ENCODE measurements at regions not wholly inside any gene's neighbourhood (a gene's known extent, or its start where the extent isn't known, plus 50 kb on each side); places are given as distances from the start of the nearest gene placed in this dataset.
"Not testable (repeated sequence)": the region's sequence is repeated elsewhere in the genome, so short reads cannot be mapped to it uniquely, and the experiment has no call there.

DNA sequence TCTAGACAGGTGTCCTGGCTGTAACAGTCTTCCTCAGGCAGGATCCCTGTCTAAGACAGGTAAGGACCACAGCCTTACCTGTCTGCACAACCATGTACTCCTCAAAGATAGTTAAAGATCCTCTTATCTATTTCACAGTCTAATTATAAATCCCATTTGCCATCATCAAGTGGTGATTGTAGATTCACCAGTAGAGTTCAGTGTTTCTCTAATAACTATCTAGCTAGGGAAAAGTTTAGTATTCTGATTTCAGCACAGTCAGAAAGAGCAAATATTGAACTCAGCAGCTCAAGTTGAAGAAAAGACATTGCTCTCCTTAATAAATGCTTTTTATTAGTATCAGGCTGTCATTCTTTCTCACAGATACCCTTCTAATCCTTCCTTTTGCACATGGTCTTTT, 1305.5 kb upstream of the NXPH2 start:
- no peaks in the 10 kb centered on the region for H3K9me3 ChIP-seq (ENCODE audit: low read length)
- ATAC-seq (peak; percentile 73), DNase-seq (peak; percentile 40)
- BruUV-seq (replicated peaks), result no TSS peak
- H2AFZ ChIP-seq (ENCODE audit: low read length), result no peak overlapping the region
- no peak overlapping the region for H3K4me3 ChIP-seq (ENCODE audit: low read length)
- H3K9ac ChIP-seq (ENCODE audit: low read length), result no peak overlapping the region
- no peaks in the 10 kb centered on the region for H3K4me1 ChIP-seq (ENCODE audit: insufficient read depth, low read length)
- TF ChIP-seq EZH2 (IDR thresholded peaks at IDR 0.05; ENCODE audit: low read length, unreplicated experiment) (no peak), EZH2phosphoT487 (IDR thresholded peaks at IDR 0.05; ENCODE audit: borderline replicate concordance, low read length) (no peak)
- TF ChIP-seq, protein P1, sequence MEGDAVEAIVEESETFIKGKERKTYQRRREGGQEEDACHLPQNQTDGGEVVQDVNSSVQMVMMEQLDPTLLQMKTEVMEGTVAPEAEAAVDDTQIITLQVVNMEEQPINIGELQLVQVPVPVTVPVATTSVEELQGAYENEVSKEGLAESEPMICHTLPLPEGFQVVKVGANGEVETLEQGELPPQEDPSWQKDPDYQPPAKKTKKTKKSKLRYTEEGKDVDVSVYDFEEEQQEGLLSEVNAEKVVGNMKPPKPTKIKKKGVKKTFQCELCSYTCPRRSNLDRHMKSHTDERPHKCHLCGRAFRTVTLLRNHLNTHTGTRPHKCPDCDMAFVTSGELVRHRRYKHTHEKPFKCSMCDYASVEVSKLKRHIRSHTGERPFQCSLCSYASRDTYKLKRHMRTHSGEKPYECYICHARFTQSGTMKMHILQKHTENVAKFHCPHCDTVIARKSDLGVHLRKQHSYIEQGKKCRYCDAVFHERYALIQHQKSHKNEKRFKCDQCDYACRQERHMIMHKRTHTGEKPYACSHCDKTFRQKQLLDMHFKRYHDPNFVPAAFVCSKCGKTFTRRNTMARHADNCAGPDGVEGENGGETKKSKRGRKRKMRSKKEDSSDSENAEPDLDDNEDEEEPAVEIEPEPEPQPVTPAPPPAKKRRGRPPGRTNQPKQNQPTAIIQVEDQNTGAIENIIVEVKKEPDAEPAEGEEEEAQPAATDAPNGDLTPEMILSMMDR (conservative IDR thresholded peaks at IDR 0.05; ENCODE audit: low read depth, low read length), result peak; percentile 57
- H3K4me2 ChIP-seq (ENCODE audit: low read length), result no peak overlapping the region
- no peaks in the 10 kb centered on the region for H3K79me2 ChIP-seq (ENCODE audit: low read length)
- no peaks in the 10 kb centered on the region for H3K27me3 ChIP-seq (ENCODE audit: low read length)
- no peaks in the 10 kb centered on the region for H4K20me1 ChIP-seq (ENCODE audit: low read length)
- POLR2A ChIA-PET (ENCODE audit: unreplicated experiment), result no interaction called here
- H3K9me2 ChIP-seq (replicated peaks; ENCODE audit: low read length), result no peaks in the 10 kb centered on the region
- no peak overlapping the region for H3K27ac ChIP-seq (ENCODE audit: low read length)
- H3F3A ChIP-seq (ENCODE audit: low read length, unreplicated experiment), result no peaks in the 10 kb centered on the region
- H3K36me3 ChIP-seq (ENCODE audit: low read depth, low read length), result no peaks in the 10 kb centered on the region
- CTCF ChIA-PET, result interaction anchor here (0.6 to 0.9 kb wide), 3 partner anchors 264 to 778 kb away, joined by 5 to 12 read pairs (median 5); no protein-coding TSS in a partner anchor
- intact Hi-C loops (cut with micrococcal nuclease), result loop anchor here (1.0 to 10.0 kb wide), 7 partner anchors 92 to 879 kb away; no protein-coding TSS in a partner anchor

DNA sequence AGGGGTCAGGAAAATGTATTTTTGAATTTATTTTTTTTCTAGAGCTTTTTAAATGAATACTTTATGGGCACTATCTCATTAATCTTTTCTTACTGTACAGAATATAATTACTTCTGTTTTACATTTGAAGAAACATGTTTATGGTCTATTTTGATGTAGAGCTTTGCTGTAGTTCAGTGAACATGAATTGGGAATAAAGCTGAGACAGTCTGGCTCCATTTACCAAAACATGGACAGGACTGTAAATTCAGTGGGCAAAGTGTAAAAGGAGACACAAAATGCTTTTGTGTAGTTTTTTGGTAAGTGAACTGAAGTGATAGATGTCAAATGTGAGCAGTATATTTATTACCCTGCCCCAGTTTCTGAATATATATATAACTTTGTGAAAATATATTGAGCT, 1298.8 kb upstream of the NXPH2 start:
- H3K36me3 ChIP-seq (ENCODE audit: low read depth, low read length), result no peaks in the 10 kb centered on the region
- no peak overlapping the region for H3K4me2 ChIP-seq (ENCODE audit: low read length)
- no peaks in the 10 kb centered on the region for H3F3A ChIP-seq (ENCODE audit: low read length, unreplicated experiment)
- ChIA-PET CTCF (no interaction called here), POLR2A (ENCODE audit: unreplicated experiment) (no interaction called here)
- no peaks in the 10 kb centered on the region for H3K9me2 ChIP-seq (replicated peaks; ENCODE audit: low read length)
- no peaks in the 10 kb centered on the region for H3K79me2 ChIP-seq (ENCODE audit: low read length)
- BruUV-seq (replicated peaks), result no TSS peak
- H3K4me1 ChIP-seq (ENCODE audit: insufficient read depth, low read length), result no peaks in the 10 kb centered on the region
- H3K4me3 ChIP-seq (ENCODE audit: low read length), result no peak overlapping the region
- DNase-seq (no peak), ATAC-seq (no peak)
- no peak overlapping the region for H3K27ac ChIP-seq (ENCODE audit: low read length)
- intact Hi-C loops (cut with micrococcal nuclease), result no loop called here
- no peak overlapping the region for H2AFZ ChIP-seq (ENCODE audit: low read length)
- no peaks in the 10 kb centered on the region for H4K20me1 ChIP-seq (ENCODE audit: low read length)
- H3K9ac ChIP-seq (ENCODE audit: low read length), result no peak overlapping the region
- no peaks in the 10 kb centered on the region for H3K27me3 ChIP-seq (ENCODE audit: low read length)
- no peaks in the 10 kb centered on the region for H3K9me3 ChIP-seq (ENCODE audit: low read length)
- TF ChIP-seq, protein P1 (conservative IDR thresholded peaks at IDR 0.05; ENCODE audit: low read depth, low read length), result no peak
- TF ChIP-seq EZH2 (IDR thresholded peaks at IDR 0.05; ENCODE audit: low read length, unreplicated experiment) (no peak), EZH2phosphoT487 (IDR thresholded peaks at IDR 0.05; ENCODE audit: borderline replicate concordance, low read length) (no peak)

DNA sequence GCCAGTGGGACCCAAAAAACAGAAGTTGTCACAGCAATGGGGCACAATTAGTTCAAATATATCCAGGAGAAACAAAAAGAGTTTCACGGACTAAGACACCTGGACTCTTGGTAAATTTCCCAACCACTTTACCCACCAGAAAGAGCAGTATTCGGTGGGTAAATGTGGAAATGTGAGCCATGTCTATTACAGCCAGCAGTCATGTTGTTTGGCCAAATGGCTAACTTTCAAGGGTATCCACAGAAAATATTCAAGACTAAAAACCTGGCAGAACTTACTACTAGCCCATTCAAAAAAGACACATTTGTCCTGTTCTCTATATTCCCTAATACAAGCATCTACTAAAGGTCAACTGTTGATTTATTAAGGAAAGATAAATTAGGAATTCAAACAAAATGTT, 1296.0 kb upstream of the NXPH2 start:
- no peaks in the 10 kb centered on the region for H3K79me2 ChIP-seq (ENCODE audit: low read length)
- DNase-seq, result no peak
- no peak overlapping the region for H3K4me3 ChIP-seq (ENCODE audit: low read length)
- intact Hi-C loops (cut with micrococcal nuclease), result no loop called here
- BruUV-seq (replicated peaks), result no TSS peak
- ATAC-seq, result no peak
- H3K4me1 ChIP-seq (ENCODE audit: insufficient read depth, low read length), result no peaks in the 10 kb centered on the region
- CTCF ChIA-PET, result no interaction called here
- no peak overlapping the region for H3K27ac ChIP-seq (ENCODE audit: low read length)
- POLR2A ChIA-PET (ENCODE audit: unreplicated experiment), result no interaction called here
- H3K9ac ChIP-seq (ENCODE audit: low read length), result no peak overlapping the region
- no peaks in the 10 kb centered on the region for H3K36me3 ChIP-seq (ENCODE audit: low read depth, low read length)
- no peaks in the 10 kb centered on the region for H4K20me1 ChIP-seq (ENCODE audit: low read length)
- no peaks in the 10 kb centered on the region for H3K27me3 ChIP-seq (ENCODE audit: low read length)
- H3K9me3 ChIP-seq (ENCODE audit: low read length), result no peaks in the 10 kb centered on the region
- TF ChIP-seq, protein P1 (conservative IDR thresholded peaks at IDR 0.05; ENCODE audit: low read depth, low read length), result no peak
- TF ChIP-seq EZH2phosphoT487 (IDR thresholded peaks at IDR 0.05; ENCODE audit: borderline replicate concordance, low read length) (no peak), EZH2 (IDR thresholded peaks at IDR 0.05; ENCODE audit: low read length, unreplicated experiment) (no peak)
- H2AFZ ChIP-seq (ENCODE audit: low read length), result no peak overlapping the region
- no peaks in the 10 kb centered on the region for H3K9me2 ChIP-seq (replicated peaks; ENCODE audit: low read length)
- H3K4me2 ChIP-seq (ENCODE audit: low read length), result no peak overlapping the region
- H3F3A ChIP-seq (ENCODE audit: low read length, unreplicated experiment), result no peaks in the 10 kb centered on the region

DNA sequence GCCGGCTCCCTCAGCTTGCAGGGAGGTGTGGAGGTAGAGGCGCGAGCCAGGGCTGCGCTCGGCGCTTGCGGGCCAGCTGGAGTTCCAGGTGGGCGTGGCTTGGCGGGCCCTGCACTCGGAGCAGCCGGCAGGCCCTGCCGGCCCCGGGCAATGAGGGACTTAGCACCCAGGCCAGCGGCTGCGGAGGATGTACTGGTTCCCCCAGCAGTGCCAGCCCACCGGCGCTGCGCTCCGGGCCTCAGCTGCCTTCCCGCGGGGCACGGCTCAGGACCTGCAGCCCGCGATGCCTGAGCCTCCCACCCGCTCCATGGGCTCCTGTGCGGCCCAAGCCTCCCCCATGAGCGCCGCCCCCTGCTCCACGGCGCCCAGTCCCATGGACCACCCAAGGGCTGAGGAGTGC, 1293.6 kb upstream of the NXPH2 start:
- intact Hi-C loops (cut with micrococcal nuclease); POLR2A ChIA-PET (ENCODE audit: unreplicated experiment); ATAC-seq; H3K9me2 ChIP-seq (replicated peaks; ENCODE audit: low read length); H3K4me2 ChIP-seq (ENCODE audit: low read length); BruUV-seq (replicated peaks); CTCF ChIA-PET; DNase-seq; H4K20me1 ChIP-seq (ENCODE audit: low read length); H3K79me2 ChIP-seq (ENCODE audit: low read length); H3K27ac ChIP-seq (ENCODE audit: low read length); H3K4me3 ChIP-seq (ENCODE audit: low read length); H3K4me1 ChIP-seq (ENCODE audit: insufficient read depth, low read length); H3K27me3 ChIP-seq (ENCODE audit: low read length); H3K9me3 ChIP-seq (ENCODE audit: low read length); H3K36me3 ChIP-seq (ENCODE audit: low read depth, low read length); H3F3A ChIP-seq (ENCODE audit: low read length, unreplicated experiment); H2AFZ ChIP-seq (ENCODE audit: low read length); H3K9ac ChIP-seq (ENCODE audit: low read length): not testable (repeated sequence)
